ENCODE measurements at regions not wholly inside any gene's neighbourhood (a gene's known extent, or its start where the extent isn't known, plus 50 kb on each side); places are given as distances from the start of the nearest gene placed in this dataset.

GRCh38 chr5:82992646-82993045 lies 84.5 kb downstream of the TMEM167A start:
- peak in 2 of 3 donors; percentile 53 to 75 for DNase-seq

DNA sequence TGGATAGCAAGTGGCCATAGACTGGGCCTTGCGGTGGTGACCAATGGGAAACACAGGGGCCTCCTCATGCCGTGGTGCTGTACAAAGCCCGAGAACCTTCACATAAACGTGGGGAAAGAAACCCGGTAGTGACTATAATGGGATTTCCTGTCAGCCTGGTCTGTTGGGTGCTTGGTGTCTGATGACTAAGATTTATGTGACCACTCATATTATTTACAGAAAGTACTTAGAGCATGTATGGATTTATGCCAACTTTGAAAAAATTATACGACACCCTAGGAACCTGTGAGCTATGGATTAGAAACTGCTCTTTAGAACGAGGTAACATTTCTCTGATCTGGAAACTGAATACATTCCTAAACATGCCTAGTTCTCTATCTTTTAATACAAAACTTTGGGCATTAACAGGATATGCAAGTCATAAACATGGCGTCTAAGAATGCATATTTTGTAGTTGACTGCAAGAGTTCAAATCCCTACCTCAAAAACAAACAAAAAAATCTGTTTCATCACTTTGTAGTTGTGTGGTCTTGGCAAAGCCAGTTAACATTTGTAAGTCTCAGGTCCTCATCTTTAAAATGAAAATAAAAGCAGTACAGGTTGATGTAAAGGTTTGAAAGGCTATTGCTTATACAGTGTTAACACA lies 85.4 kb downstream of the TMEM167A start:
- Histone ChIP-seq H3K27me3 (ENCODE audit: control insufficient read depth in 3 of 3, insufficient read depth in 3 of 3, low read length in 2 of 3) (no peaks in the 10 kb centered on the region), H3K9me3 (ENCODE audit: control insufficient read depth in 4 of 4, insufficient read depth in 3 of 4, low read length in 3 of 4) (no peaks in the 10 kb centered on the region), H3K36me3 (ENCODE audit: control insufficient read depth in 4 of 4, insufficient read depth in 4 of 4, low read length in 4 of 4) (no peaks in the 10 kb centered on the region), H3K27ac (ENCODE audit: low read depth in 1 of 2, low read length in 1 of 2) (no peak overlapping the region), H3K4me1 (ENCODE audit: control insufficient read depth in 5 of 5, insufficient read depth in 5 of 5, low read length in 5 of 5) (peaks cover 0 to 24% (median 2%) of the 10 kb centered on the region in 5 donors), H3K4me3 (no peak overlapping the region), H3K9ac (ENCODE audit: insufficient read depth in 1 of 2, low read length in 2 of 2) (no peak overlapping the region)
- peak in 1 of 3 donors; percentile 30 for DNase-seq
- ATAC-seq (ENCODE audit: insufficient read depth, low FRiP score), result no peak
- 18 to 29% methylated on average over 8 of the region's 8 CpGs for WGBS, 2 donors
- TF ChIP-seq, protein P1, sequence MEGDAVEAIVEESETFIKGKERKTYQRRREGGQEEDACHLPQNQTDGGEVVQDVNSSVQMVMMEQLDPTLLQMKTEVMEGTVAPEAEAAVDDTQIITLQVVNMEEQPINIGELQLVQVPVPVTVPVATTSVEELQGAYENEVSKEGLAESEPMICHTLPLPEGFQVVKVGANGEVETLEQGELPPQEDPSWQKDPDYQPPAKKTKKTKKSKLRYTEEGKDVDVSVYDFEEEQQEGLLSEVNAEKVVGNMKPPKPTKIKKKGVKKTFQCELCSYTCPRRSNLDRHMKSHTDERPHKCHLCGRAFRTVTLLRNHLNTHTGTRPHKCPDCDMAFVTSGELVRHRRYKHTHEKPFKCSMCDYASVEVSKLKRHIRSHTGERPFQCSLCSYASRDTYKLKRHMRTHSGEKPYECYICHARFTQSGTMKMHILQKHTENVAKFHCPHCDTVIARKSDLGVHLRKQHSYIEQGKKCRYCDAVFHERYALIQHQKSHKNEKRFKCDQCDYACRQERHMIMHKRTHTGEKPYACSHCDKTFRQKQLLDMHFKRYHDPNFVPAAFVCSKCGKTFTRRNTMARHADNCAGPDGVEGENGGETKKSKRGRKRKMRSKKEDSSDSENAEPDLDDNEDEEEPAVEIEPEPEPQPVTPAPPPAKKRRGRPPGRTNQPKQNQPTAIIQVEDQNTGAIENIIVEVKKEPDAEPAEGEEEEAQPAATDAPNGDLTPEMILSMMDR (IDR thresholded peaks at IDR 0.05; ENCODE audit: control extremely low read depth, extremely low read depth), result no peak

More at GRCh38 chr5:82992646-82993045, 84.5 kb downstream of the TMEM167A start:
- Histone ChIP-seq H3K27me3 (ENCODE audit: control insufficient read depth in 3 of 3, insufficient read depth in 3 of 3, low read length in 2 of 3) (no peaks in the 10 kb centered on the region), H3K9ac (ENCODE audit: insufficient read depth in 1 of 2, low read length in 2 of 2) (no peak overlapping the region), H3K4me1 (ENCODE audit: control insufficient read depth in 5 of 5, insufficient read depth in 5 of 5, low read length in 5 of 5) (peaks cover 0 to 24% (median 2%) of the 10 kb centered on the region in 5 donors), H3K4me3 (no peak overlapping the region), H3K9me3 (ENCODE audit: control insufficient read depth in 4 of 4, insufficient read depth in 3 of 4, low read length in 3 of 4) (no peaks in the 10 kb centered on the region), H3K36me3 (ENCODE audit: control insufficient read depth in 4 of 4, insufficient read depth in 4 of 4, low read length in 4 of 4) (no peaks in the 10 kb centered on the region), H3K27ac (ENCODE audit: low read depth in 1 of 2, low read length in 1 of 2) (no peak overlapping the region)
- no peak for ATAC-seq (ENCODE audit: insufficient read depth, low FRiP score)
- TF ChIP-seq, protein P1 (IDR thresholded peaks at IDR 0.05; ENCODE audit: control extremely low read depth, extremely low read depth), result no peak
- 80 to 87% methylated on average over 4 of the region's 4 CpGs for WGBS, 2 donors

DNA sequence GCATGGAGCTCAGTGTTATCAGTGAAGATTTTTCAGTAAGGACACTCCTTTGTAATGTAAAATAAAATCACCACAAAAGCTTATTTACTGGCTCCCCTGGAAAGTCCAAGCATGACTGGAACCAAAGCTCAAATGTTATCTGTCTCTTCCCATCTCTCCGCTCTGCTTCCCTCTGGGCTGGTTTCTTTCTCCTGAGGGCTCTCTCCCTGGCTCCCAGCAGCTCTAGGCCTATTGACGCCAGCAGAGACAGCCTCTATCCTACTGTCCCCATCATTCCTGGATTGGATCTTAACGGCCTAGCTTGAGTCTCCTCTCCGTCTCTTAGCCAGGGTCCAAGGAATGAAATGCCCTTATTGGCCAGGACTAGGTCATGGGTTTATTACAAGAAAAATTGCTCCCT lies 86.1 kb downstream of the TMEM167A start:
- peaks cover 0 to 26% (median 2%) of the 10 kb centered on the region in 5 donors for H3K4me1 ChIP-seq (ENCODE audit: control insufficient read depth in 5 of 5, insufficient read depth in 5 of 5, low read length in 5 of 5)
- no peaks in the 10 kb centered on the region for H3K9me3 ChIP-seq (ENCODE audit: control insufficient read depth in 4 of 4, insufficient read depth in 3 of 4, low read length in 3 of 4)
- TF ChIP-seq, protein P1 (IDR thresholded peaks at IDR 0.05; ENCODE audit: control extremely low read depth, extremely low read depth), result no peak
- H3K27me3 ChIP-seq (ENCODE audit: control insufficient read depth in 3 of 3, insufficient read depth in 3 of 3, low read length in 2 of 3), result no peaks in the 10 kb centered on the region
- no peaks in the 10 kb centered on the region for H3K36me3 ChIP-seq (ENCODE audit: control insufficient read depth in 4 of 4, insufficient read depth in 4 of 4, low read length in 4 of 4)
- no peak for DNase-seq
- H3K4me3 ChIP-seq, result no peak overlapping the region
- H3K9ac ChIP-seq (ENCODE audit: insufficient read depth in 1 of 2, low read length in 2 of 2), result no peak overlapping the region
- ATAC-seq (ENCODE audit: insufficient read depth, low FRiP score), result no peak
- H3K27ac ChIP-seq (ENCODE audit: low read depth in 1 of 2, low read length in 1 of 2), result no peak overlapping the region
- 85 to 92% methylated on average over 4 of the region's 4 CpGs for WGBS, 2 donors

- no peaks in the 10 kb centered on the region for H3K9me3 ChIP-seq (ENCODE audit: control insufficient read depth in 4 of 4, insufficient read depth in 3 of 4, low read length in 3 of 4)
- H3K36me3 ChIP-seq (ENCODE audit: control insufficient read depth in 4 of 4, insufficient read depth in 4 of 4, low read length in 4 of 4), result no peaks in the 10 kb centered on the region
- ATAC-seq (ENCODE audit: insufficient read depth, low FRiP score), result no peak
- DNase-seq, result no peak
- peaks cover 0 to 32% (median 5%) of the 10 kb centered on the region in 5 donors for H3K4me1 ChIP-seq (ENCODE audit: control insufficient read depth in 5 of 5, insufficient read depth in 5 of 5, low read length in 5 of 5)
- H3K27ac ChIP-seq (ENCODE audit: low read depth in 1 of 2, low read length in 1 of 2), result no peak overlapping the region
- no peak overlapping the region for H3K9ac ChIP-seq (ENCODE audit: insufficient read depth in 1 of 2, low read length in 2 of 2)
- TF ChIP-seq, protein P1 (IDR thresholded peaks at IDR 0.05; ENCODE audit: control extremely low read depth, extremely low read depth), result no peak
- 94 to 96% methylated on average over 2 of the region's 2 CpGs for WGBS, 2 donors
- no peak overlapping the region for H3K4me3 ChIP-seq
- no peaks in the 10 kb centered on the region for H3K27me3 ChIP-seq (ENCODE audit: control insufficient read depth in 3 of 3, insufficient read depth in 3 of 3, low read length in 2 of 3)
These were observed 90.0 kb downstream of the TMEM167A start for GRCh38 chr5:82987188-82987587.
